Kidney (tissue), 13 donors: ENCODE measurements at regions not wholly inside any gene's neighbourhood (a gene's known extent, or its start where the extent isn't known, plus 50 kb on each side); places are given as distances from the start of the nearest gene placed in this dataset.

Experiments
- DNase-seq, 5 donors: peaks; one replicate each; pipeline ENCODE4 v3.0.0-alpha.2; 2013 to 2020
- FAIRE-seq: peaks from 2 replicates; lab custom pipeline; 2012; peaks lifted over from hg19 to GRCh38; lab: Jason Lieb, UNC
- H3K27ac ChIP-seq, 2 donors: one replicate each; pipeline ENCODE4 v1.7.0; 2013; ENCODE audit warnings: low read depth in 2 of 2, low read length in 2 of 2, inconsistent platforms in 1 of 2
- H3K27me3 ChIP-seq: one replicate; pipeline ENCODE4 v1.7.1; 2013; ENCODE audit warnings: low read length, inconsistent platforms; ENCODE audit not compliant: control insufficient read depth, insufficient read depth
- H3K36me3 ChIP-seq, 3 donors: one replicate each; pipeline versions ENCODE4 v1.7.0 to v1.7.1; 2013; ENCODE audit warnings: low read length in 3 of 3, control low read depth in 1 of 3, inconsistent platforms in 1 of 3; ENCODE audit not compliant: insufficient read depth in 3 of 3, control insufficient read depth in 2 of 3
- H3K4me1 ChIP-seq, 3 donors: one replicate each; pipeline versions ENCODE4 v1.7.0 to v1.7.1; 2013; ENCODE audit warnings: low read length in 3 of 3, inconsistent platforms in 1 of 3, low read depth in 1 of 3; ENCODE audit not compliant: control insufficient read depth in 2 of 3, insufficient read depth in 2 of 3
- H3K4me3 ChIP-seq, 3 donors: one replicate each; pipeline versions ENCODE4 v1.7.0 to v1.8.1; 2013; ENCODE audit warnings: low read length in 3 of 3, control low read depth in 1 of 3, inconsistent platforms in 1 of 3
- H3K9ac ChIP-seq, 3 donors: one replicate each; pipeline versions ENCODE4 v1.7.0 to v1.7.1; 2013; ENCODE audit warnings: low read length in 3 of 3, control low read depth in 1 of 3, inconsistent platforms in 1 of 3
- H3K9me3 ChIP-seq, 3 donors: one replicate each; pipeline versions ENCODE4 v1.7.0 to v1.7.1; 2013; ENCODE audit warnings: low read length in 3 of 3, control low read depth in 1 of 3, inconsistent platforms in 1 of 3; ENCODE audit not compliant: control insufficient read depth in 2 of 3, insufficient read depth in 1 of 3
- CTCF ChIP-seq: IDR thresholded peaks from 3 replicates; pipeline ENCODE4 v1.5.1; 2012; ENCODE audit warnings: mild to moderate bottlenecking, moderate library complexity, borderline replicate concordance; ENCODE audit not compliant: insufficient read depth; ENCODE audit errors: extremely low read depth
- intact Hi-C: fragments of 100-400 bp; cut with DNase I; formaldehyde crosslinking; loops from one replicate; pipeline ENCODE4 v1.11.1; 2022
- donor health status: control.
- donor health status: control.
- donor health status: control.
- donor health status: control.
- donor health status: control.
- donor health status: DM: yes; HTN: yes; CAD: no.
- donor health status: Normal renal cell carcinoma (clear cell type).

- intact Hi-C loops: no loop called here
- Histone ChIP-seq H3K27ac (no peak overlapping the region), H3K27me3 (no peaks in the 10 kb centered on the region), H3K4me3 (no peak overlapping the region), H3K36me3 (no peaks in the 10 kb centered on the region), H3K9me3 (no peaks in the 10 kb centered on the region), H3K4me1 (peaks cover 0 to 10% (median 0%) of the 10 kb centered on the region in 3 donors), H3K9ac (no peak overlapping the region)
- no peak for FAIRE-seq
- DNase-seq: peak in 1 of 5 donors; percentile 79
- no peak for TF ChIP-seq CTCF
Measured at GRCh38 chr6:167571550-167571949, 246.7 kb downstream of the TTLL2 start.

GRCh38 chr6:167572106-167572505, 247.2 kb downstream of the TTLL2 start:
- no peak for TF ChIP-seq CTCF
- DNase-seq (no peak), FAIRE-seq (no peak)
- Histone ChIP-seq H3K4me3 (no peak overlapping the region), H3K27ac (no peak overlapping the region), H3K27me3 (no peaks in the 10 kb centered on the region), H3K9me3 (no peaks in the 10 kb centered on the region), H3K36me3 (no peaks in the 10 kb centered on the region), H3K9ac (no peak overlapping the region), H3K4me1 (peaks cover 0 to 10% (median 0%) of the 10 kb centered on the region in 3 donors)
- intact Hi-C loops: no loop called here

GRCh38 chr6:167572841-167573271, 248.0 kb downstream of the TTLL2 start:
- intact Hi-C loops: no loop called here
- no peak for TF ChIP-seq CTCF
- Histone ChIP-seq H3K9me3 (no peaks in the 10 kb centered on the region), H3K4me1 (peaks cover 0 to 5% (median 0%) of the 10 kb centered on the region in 3 donors), H3K27me3 (no peaks in the 10 kb centered on the region), H3K27ac (no peak overlapping the region), H3K4me3 (no peak overlapping the region), H3K36me3 (no peaks in the 10 kb centered on the region), H3K9ac (no peak overlapping the region)
- DNase-seq: peak in 1 of 5 donors; percentile 20
- no peak for FAIRE-seq

GRCh38 chr6:167573461-167574215, 248.8 kb downstream of the TTLL2 start:
- no peak for TF ChIP-seq CTCF
- intact Hi-C loops: no loop called here
- H3K4me3 ChIP-seq: no peak overlapping the region
- no peaks in the 10 kb centered on the region for H3K27me3 ChIP-seq
- no peak overlapping the region for H3K27ac ChIP-seq
- H3K9ac ChIP-seq: no peak overlapping the region
- H3K36me3 ChIP-seq: no peaks in the 10 kb centered on the region
- DNase-seq (peak in 2 of 5 donors; percentile 62 to 91), FAIRE-seq (no peak)
- H3K9me3 ChIP-seq: no peaks in the 10 kb centered on the region
- peaks cover 0 to 5% (median 0%) of the 10 kb centered on the region in 3 donors for H3K4me1 ChIP-seq
